HG02973 (cell line): ENCODE measurements at regions not wholly inside any gene's neighbourhood (a gene's known extent, or its start where the extent isn't known, plus 50 kb on each side); places are given as distances from the start of the nearest gene placed in this dataset.

Experiments
- ATAC-seq: cut with Tn5 transposase; IDR thresholded peaks from one replicate; pipeline ENCODE4 v1.9.1; 2021; ENCODE audit warnings: moderate library complexity; ENCODE audit not compliant: unreplicated experiment

GRCh38 chr21:27645285-27645684, 678.4 kb upstream of the ADAMTS5 start:
- no peak for ATAC-seq

DNA sequence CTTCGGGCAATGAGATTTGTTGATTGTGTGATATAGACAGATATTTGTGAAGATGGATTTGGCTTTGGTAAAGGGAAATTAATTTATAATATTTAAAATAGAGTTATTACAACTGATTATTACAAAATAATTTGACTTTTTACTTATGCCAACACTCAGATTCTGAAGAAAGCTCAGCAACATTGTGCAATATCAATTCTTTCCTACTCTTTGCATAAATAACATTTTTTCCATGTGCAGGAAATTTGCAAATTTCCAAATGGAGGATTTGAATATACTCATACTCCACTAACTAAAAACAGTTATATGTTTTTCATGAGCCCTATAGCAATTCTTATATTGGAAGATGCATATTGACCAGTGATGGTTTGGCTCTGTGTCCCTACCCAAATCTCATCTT, 676.4 kb upstream of the ADAMTS5 start:
- ATAC-seq, result no peak

- no peak for ATAC-seq
Measured at GRCh38 chr21:27639286-27639685, 672.4 kb upstream of the ADAMTS5 start.

GRCh38 chr21:27636656-27637055, 669.8 kb upstream of the ADAMTS5 start:
- no peak for ATAC-seq

- no peak for ATAC-seq
Measured at GRCh38 chr21:27633631-27634030, 666.7 kb upstream of the ADAMTS5 start.

- no peak for ATAC-seq
Measured at GRCh38 chr21:27631471-27631870, 664.6 kb upstream of the ADAMTS5 start.

- no peak for ATAC-seq
Measured at GRCh38 chr21:27622631-27623030, 655.7 kb upstream of the ADAMTS5 start.

GRCh38 chr21:27614231-27614630, 647.3 kb upstream of the ADAMTS5 start:
- ATAC-seq, result no peak

DNA sequence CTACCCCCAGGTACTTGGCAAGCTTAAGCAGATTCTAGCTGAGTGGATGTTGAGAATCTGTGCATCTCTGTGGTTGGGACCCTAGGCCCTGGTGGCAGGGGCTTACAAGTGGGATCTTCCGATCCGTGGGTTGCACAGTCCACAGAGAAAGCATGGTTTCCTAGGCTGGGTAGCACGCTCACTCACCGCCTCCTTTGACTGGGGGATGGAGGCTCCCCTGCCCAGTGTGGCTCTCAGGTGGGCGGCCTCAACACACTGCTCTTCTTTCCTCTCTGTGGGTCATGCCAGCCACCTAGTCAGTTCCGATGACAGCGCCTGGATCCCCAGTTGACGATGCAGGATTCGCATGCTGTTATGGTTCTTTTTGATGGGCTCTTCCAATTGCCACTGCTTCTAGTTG, 639.5 kb upstream of the ADAMTS5 start:
- ATAC-seq, result no peak

GRCh38 chr21:27596196-27596595, 629.3 kb upstream of the ADAMTS5 start:
- ATAC-seq, result no peak

- ATAC-seq, result no peak
Measured at GRCh38 chr21:27595716-27596115, 628.8 kb upstream of the ADAMTS5 start.

- no peak for ATAC-seq
Measured at GRCh38 chr21:27590271-27590670, 623.4 kb upstream of the ADAMTS5 start.

- ATAC-seq, result no peak
Measured at GRCh38 chr21:27589781-27590180, 622.9 kb upstream of the ADAMTS5 start.

- ATAC-seq, result no peak
Measured at GRCh38 chr21:27586986-27587385, 620.1 kb upstream of the ADAMTS5 start.

- ATAC-seq, result no peak
Measured at GRCh38 chr21:27586326-27586725, 619.4 kb upstream of the ADAMTS5 start.

GRCh38 chr21:27584256-27584655, 617.4 kb upstream of the ADAMTS5 start:
- ATAC-seq, result no peak

DNA sequence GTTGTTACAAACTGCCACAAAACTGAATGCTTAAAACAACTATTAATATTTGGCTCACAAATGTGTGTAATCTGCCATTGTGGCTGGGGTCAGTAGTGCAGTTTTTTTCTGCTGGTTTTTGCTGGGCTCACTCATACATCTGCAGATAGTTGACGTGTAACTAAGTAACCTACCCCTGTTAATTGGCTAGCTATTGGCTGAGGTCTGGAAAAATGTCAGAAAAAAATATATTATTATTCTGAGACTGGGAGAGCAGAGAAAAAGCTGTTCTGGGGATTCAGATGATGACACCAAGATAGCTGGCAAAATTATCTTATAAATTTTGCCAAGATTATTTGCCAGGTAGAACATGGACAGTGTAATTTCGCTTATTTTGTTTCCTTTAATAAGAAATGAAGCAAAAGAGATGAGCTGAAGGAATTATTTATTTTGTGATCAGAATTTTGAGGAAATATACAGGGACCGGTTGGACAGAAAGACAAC, 616.1 kb upstream of the ADAMTS5 start:
- ATAC-seq, result no peak

DNA sequence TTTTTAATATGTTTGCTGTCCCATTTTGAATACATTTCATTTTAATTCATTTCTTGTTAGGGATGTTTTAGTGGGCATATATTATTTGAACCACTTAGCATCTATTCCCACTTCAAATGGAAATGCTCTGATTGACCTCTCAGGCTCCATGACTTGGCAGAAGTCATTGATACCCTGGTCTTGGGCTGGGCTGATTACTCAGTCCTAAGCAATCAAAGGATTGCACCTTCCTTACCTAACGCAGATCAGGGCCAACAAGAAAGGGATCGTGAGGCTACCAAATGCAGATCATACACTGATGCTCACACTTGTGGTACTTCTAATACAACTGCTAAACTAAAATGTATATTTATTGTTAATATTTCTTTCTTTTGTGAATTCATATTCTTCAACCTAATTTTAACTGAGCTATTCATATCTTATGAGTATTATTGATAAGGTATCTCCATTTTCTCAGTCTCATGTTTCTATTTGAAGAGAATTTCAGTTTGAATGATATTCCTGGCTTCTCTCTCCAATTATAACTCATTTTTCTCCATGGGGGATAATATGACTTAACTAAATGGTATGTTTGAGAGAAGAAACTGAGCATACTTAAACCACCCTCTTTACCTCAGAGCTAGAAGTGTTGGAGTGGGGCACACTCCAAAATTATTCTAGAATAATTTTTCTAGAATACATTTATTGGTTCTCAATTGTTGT, 615.5 kb upstream of the ADAMTS5 start:
- ATAC-seq, result no peak

DNA sequence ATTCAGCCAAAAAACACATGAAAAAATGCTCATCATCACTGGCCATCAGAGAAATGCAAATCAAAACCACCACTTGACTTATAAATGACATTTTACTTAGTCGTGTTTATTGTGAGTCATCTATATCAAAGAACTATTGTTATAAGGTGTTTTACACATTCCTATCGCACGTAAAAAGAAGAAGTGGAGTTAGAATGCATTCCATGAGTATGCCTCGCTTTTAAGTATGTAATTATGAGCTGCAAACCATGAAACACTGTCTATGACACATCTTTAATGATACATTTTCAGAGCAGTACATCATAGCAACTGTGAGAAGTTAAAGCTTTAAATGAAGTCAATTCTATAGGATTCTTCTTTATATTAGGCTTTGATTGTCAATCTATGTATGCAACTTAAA, 614.3 kb upstream of the ADAMTS5 start:
- ATAC-seq, result no peak

DNA sequence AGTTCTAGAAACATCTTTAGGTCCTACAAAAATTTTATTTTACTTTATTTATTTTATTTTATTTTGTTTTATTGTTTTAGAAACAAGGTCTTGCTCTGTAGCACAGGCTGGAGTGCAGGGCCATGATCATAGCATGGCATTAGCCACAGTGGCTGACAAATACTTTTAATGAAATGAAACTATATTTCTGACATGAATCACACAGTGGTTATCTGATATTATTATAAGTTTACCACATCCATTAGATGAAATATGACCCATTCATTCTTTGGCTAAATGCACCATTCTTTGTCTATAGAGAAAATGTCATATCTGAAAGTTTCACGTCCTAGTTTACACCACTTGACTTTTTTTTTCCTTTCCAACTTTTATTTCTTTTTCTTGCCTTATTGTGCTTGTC, 613.4 kb upstream of the ADAMTS5 start:
- ATAC-seq, result no peak

GRCh38 chr21:27578741-27579265, 611.9 kb upstream of the ADAMTS5 start:
- ATAC-seq, result no peak

DNA sequence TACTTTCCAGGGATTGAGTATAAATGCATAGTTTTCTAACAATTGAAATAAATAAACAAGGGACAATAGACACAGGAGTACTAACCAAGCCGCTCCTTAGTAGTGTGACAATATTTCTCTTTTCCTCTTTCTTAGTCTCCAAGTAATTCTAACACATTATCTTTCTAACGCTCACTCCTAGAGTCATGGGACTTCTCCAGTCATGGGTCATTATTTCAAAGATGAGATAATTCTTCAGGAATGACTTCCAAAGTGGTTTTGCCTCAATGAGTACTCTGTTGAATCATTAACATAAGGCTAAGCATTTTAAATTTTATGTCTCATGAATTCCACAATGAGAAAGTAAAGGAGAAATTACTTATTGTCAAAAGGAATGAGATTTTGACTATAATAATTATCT, 605.8 kb upstream of the ADAMTS5 start:
- no peak for ATAC-seq

DNA sequence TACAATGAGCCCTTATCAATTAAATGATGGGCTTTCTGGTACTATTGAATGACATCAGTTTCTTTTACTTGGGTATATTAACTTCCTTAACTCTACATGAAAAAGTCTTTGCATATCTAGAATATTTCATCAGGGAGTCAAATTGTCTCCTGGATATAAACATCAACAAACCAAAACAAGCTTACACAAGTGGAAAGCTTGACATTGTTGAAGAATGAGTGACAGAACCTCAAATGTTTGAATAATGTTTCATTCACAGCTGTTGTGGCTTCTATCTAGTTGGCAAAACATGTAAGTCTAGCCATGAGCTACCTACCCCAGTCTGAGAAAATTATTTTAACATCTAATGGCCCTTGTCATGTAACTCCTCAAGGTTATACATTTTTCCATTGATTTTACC, 604.8 kb upstream of the ADAMTS5 start:
- ATAC-seq, result no peak
